ENCODE measurements at regions not wholly inside any gene's neighbourhood (a gene's known extent, or its start where the extent isn't known, plus 50 kb on each side); places are given as distances from the start of the nearest gene placed in this dataset.

GRCh38 chr7:67821116-67821515, 824.5 kb downstream of the TYW1 start:
- H3K27me3 ChIP-seq (ENCODE audit: insufficient read depth, low read length) = no peaks in the 10 kb centered on the region
- no peaks in the 10 kb centered on the region for H3K4me1 ChIP-seq (ENCODE audit: insufficient read depth, low read length)
- no peak overlapping the region for H3K27ac ChIP-seq (ENCODE audit: low read length)
- H3K9me3 ChIP-seq (ENCODE audit: insufficient read depth, low read depth, low read length) = no peaks in the 10 kb centered on the region
- no peaks in the 10 kb centered on the region for H3K36me3 ChIP-seq (ENCODE audit: insufficient read depth, low read depth, low read length)
- no peak overlapping the region for H3K9ac ChIP-seq (ENCODE audit: low read depth, low read length)
- no peak overlapping the region for H3K4me3 ChIP-seq (ENCODE audit: low read length)

GRCh38 chr7:67823345-67823744, 826.7 kb downstream of the TYW1 start:
- no peaks in the 10 kb centered on the region for H3K9me3 ChIP-seq (ENCODE audit: insufficient read depth, low read depth, low read length)
- H3K27ac ChIP-seq (ENCODE audit: low read length) = no peak overlapping the region
- H3K4me3 ChIP-seq (ENCODE audit: low read length) = no peak overlapping the region
- H3K4me1 ChIP-seq (ENCODE audit: insufficient read depth, low read length) = no peaks in the 10 kb centered on the region
- H3K36me3 ChIP-seq (ENCODE audit: insufficient read depth, low read depth, low read length) = no peaks in the 10 kb centered on the region
- no peaks in the 10 kb centered on the region for H3K27me3 ChIP-seq (ENCODE audit: insufficient read depth, low read length)
- no peak overlapping the region for H3K9ac ChIP-seq (ENCODE audit: low read depth, low read length)

DNA sequence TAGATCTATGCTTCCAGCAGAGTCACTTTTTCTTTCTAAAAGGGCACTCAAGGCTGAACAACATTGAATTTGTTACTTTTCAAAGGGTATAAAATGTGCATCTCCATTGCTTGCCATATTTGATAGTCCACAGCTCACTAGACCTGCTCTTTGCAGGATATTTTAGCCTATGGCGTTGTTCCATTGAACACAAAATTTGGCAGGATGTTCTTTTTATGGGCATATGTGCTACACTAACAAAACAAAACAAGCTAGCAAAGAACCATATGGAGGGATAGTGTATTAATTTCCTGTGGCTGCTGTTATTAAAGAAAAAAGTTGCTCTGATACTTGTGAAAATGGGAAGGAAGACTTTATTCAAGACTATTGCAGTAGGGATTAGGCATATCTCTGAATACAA, 828.7 kb downstream of the TYW1 start:
- Histone ChIP-seq H3K27ac (ENCODE audit: low read length) (no peak overlapping the region), H3K4me3 (ENCODE audit: low read length) (no peak overlapping the region), H3K9me3 (ENCODE audit: insufficient read depth, low read depth, low read length) (no peaks in the 10 kb centered on the region), H3K36me3 (ENCODE audit: insufficient read depth, low read depth, low read length) (no peaks in the 10 kb centered on the region), H3K4me1 (ENCODE audit: insufficient read depth, low read length) (no peaks in the 10 kb centered on the region), H3K27me3 (ENCODE audit: insufficient read depth, low read length) (no peaks in the 10 kb centered on the region), H3K9ac (ENCODE audit: low read depth, low read length) (no peak overlapping the region)

GRCh38 chr7:67841896-67842295, 845.3 kb downstream of the TYW1 start:
- no peak overlapping the region for H3K9ac ChIP-seq (ENCODE audit: low read depth, low read length)
- no peaks in the 10 kb centered on the region; the same call in 1 of the 2 replicates for H3K9me3 ChIP-seq (ENCODE audit: insufficient read depth, low read depth, low read length)
- H3K4me3 ChIP-seq (ENCODE audit: low read length) = no peak overlapping the region
- H3K36me3 ChIP-seq (ENCODE audit: insufficient read depth, low read depth, low read length) = no peaks in the 10 kb centered on the region
- no peaks in the 10 kb centered on the region for H3K27me3 ChIP-seq (ENCODE audit: insufficient read depth, low read length)
- H3K27ac ChIP-seq (ENCODE audit: low read length) = no peak overlapping the region
- no peaks in the 10 kb centered on the region for H3K4me1 ChIP-seq (ENCODE audit: insufficient read depth, low read length)

- no peaks in the 10 kb centered on the region; the same call in 1 of the 2 replicates for H3K9me3 ChIP-seq (ENCODE audit: insufficient read depth, low read depth, low read length)
- no peak overlapping the region for H3K4me3 ChIP-seq (ENCODE audit: low read length)
- H3K9ac ChIP-seq (ENCODE audit: low read depth, low read length) = no peak overlapping the region
- H3K36me3 ChIP-seq (ENCODE audit: insufficient read depth, low read depth, low read length) = no peaks in the 10 kb centered on the region
- no peak overlapping the region for H3K27ac ChIP-seq (ENCODE audit: low read length)
- no peaks in the 10 kb centered on the region for H3K27me3 ChIP-seq (ENCODE audit: insufficient read depth, low read length)
- no peaks in the 10 kb centered on the region for H3K4me1 ChIP-seq (ENCODE audit: insufficient read depth, low read length)
Measured at GRCh38 chr7:67842571-67842970, 845.9 kb downstream of the TYW1 start.

DNA sequence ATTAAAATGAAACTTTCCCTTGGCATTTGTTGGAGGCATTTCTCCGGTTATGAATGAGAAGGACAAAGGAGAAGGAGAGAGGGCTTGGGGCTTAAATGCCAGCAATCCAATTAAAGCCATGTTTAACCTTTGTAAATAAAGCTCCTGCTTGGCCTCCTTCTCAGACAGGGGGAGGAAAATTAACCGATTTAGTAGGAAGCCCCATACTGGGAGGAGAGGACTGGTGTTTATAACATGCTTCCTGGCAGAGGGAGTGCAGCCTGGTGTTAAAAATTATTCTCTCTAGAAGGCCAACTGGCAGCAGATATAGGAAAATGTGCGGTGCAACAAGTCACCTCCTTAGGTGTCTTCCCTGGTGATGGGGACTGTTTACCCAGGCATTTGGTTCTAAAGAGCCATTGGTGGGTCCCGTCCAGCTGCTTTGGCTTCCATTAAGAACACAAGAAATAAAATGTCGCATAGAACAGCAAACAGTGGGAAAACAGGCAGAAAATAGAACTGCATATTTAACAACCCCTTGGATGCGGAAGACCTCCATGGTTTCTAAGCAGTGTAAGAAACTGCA, 846.5 kb downstream of the TYW1 start:
- Histone ChIP-seq H3K9me3 (ENCODE audit: insufficient read depth, low read depth, low read length) (no peaks in the 10 kb centered on the region; the same call in 1 of the 2 replicates), H3K4me3 (ENCODE audit: low read length) (no peak overlapping the region), H3K4me1 (ENCODE audit: insufficient read depth, low read length) (no peaks in the 10 kb centered on the region), H3K27me3 (ENCODE audit: insufficient read depth, low read length) (no peaks in the 10 kb centered on the region), H3K9ac (ENCODE audit: low read depth, low read length) (no peak overlapping the region), H3K36me3 (ENCODE audit: insufficient read depth, low read depth, low read length) (no peaks in the 10 kb centered on the region), H3K27ac (ENCODE audit: low read length) (no peak overlapping the region)

DNA sequence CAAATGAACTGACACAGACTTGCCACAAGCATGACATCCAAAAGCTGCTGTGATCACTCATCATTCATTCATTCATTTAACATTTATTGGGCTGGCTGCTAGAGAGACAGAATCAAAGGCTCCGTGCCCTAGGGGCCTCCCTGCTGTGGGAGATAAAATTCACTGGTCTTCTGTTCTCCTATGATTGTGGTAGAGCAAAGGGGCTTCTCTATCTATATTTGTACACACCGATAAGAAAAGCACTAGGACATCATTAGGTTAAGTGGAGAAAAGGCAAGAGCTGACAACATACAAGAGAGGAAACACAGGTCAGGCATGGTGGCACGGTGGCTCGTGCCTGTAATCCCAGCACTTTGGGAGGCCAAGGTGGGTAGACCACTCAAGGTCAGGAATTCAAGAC, 847.0 kb downstream of the TYW1 start:
- Histone ChIP-seq H3K27me3 (ENCODE audit: insufficient read depth, low read length) (no peaks in the 10 kb centered on the region), H3K4me1 (ENCODE audit: insufficient read depth, low read length) (no peaks in the 10 kb centered on the region), H3K27ac (ENCODE audit: low read length) (no peak overlapping the region), H3K36me3 (ENCODE audit: insufficient read depth, low read depth, low read length) (no peaks in the 10 kb centered on the region), H3K9me3 (ENCODE audit: insufficient read depth, low read depth, low read length) (no peaks in the 10 kb centered on the region; the same call in 1 of the 2 replicates), H3K4me3 (ENCODE audit: low read length) (no peak overlapping the region), H3K9ac (ENCODE audit: low read depth, low read length) (no peak overlapping the region)

GRCh38 chr7:67847092-67847787, 850.6 kb downstream of the TYW1 start:
- Histone ChIP-seq H3K4me1 (ENCODE audit: insufficient read depth, low read length) (no peaks in the 10 kb centered on the region), H3K27me3 (ENCODE audit: insufficient read depth, low read length) (no peaks in the 10 kb centered on the region), H3K36me3 (ENCODE audit: insufficient read depth, low read depth, low read length) (no peaks in the 10 kb centered on the region), H3K9ac (ENCODE audit: low read depth, low read length) (no peak overlapping the region), H3K27ac (ENCODE audit: low read length) (no peak overlapping the region), H3K4me3 (ENCODE audit: low read length) (no peak overlapping the region), H3K9me3 (ENCODE audit: insufficient read depth, low read depth, low read length) (no peaks in the 10 kb centered on the region)

DNA sequence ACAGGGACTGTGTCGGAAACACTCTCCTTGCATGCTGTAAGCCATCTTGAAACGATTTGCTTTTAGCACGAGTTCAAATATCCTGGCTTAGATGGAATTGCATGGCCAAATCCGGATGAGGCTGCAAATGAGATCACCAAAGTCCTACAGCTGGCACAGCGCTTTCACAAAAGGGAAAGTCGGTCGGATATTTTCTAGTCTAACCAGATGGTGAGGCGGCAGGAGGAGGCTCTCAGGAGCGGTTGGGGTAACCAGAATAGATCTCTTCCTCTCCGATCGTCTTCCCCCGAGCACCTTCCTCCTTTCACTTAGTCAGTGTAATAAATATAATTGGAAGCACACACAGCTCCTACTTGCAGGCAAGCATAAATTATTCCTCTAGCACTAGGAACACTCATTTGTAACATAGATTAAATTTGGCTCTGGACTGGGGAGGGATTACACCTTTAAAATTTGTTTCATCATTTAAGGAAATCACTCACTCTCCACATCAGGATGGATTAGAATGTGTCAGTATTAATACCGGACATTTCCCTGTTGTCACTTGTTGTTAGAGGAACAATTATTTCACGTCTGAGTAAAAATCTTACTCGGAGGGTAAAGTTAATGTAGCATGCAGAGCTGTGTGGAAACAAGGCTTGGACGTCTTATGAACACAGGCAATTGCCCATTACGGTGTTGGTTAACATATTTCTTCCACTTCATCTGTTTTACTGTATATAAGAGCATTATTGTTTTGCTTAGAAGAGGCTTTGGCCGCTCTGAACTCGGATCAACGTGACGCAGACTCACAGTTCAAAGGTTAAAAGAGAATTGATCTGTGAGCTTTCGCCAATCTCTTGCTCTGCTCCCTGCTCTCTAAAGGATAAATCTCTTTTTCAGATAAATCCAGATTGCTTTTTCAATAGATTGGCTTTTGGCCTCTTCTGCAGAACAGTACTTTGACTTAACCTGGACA, 857.9 kb downstream of the TYW1 start:
- no peaks in the 10 kb centered on the region for H3K27me3 ChIP-seq (ENCODE audit: insufficient read depth, low read length)
- H3K36me3 ChIP-seq (ENCODE audit: insufficient read depth, low read depth, low read length) = no peaks in the 10 kb centered on the region
- H3K9ac ChIP-seq (ENCODE audit: low read depth, low read length) = no peak overlapping the region
- no peak overlapping the region for H3K4me3 ChIP-seq (ENCODE audit: low read length)
- H3K27ac ChIP-seq (ENCODE audit: low read length) = no peak overlapping the region
- H3K9me3 ChIP-seq (ENCODE audit: insufficient read depth, low read depth, low read length) = no peaks in the 10 kb centered on the region
- no peaks in the 10 kb centered on the region for H3K4me1 ChIP-seq (ENCODE audit: insufficient read depth, low read length)

GRCh38 chr7:67855322-67855721, 858.7 kb downstream of the TYW1 start:
- Histone ChIP-seq H3K27ac (ENCODE audit: low read length) (no peak overlapping the region), H3K36me3 (ENCODE audit: insufficient read depth, low read depth, low read length) (no peaks in the 10 kb centered on the region), H3K27me3 (ENCODE audit: insufficient read depth, low read length) (no peaks in the 10 kb centered on the region), H3K9me3 (ENCODE audit: insufficient read depth, low read depth, low read length) (no peaks in the 10 kb centered on the region), H3K9ac (ENCODE audit: low read depth, low read length) (no peak overlapping the region), H3K4me1 (ENCODE audit: insufficient read depth, low read length) (no peaks in the 10 kb centered on the region), H3K4me3 (ENCODE audit: low read length) (no peak overlapping the region)

GRCh38 chr7:67856046-67856445, 859.4 kb downstream of the TYW1 start:
- H3K4me3 ChIP-seq (ENCODE audit: low read length) = no peak overlapping the region
- H3K36me3 ChIP-seq (ENCODE audit: insufficient read depth, low read depth, low read length) = no peaks in the 10 kb centered on the region
- H3K27ac ChIP-seq (ENCODE audit: low read length) = no peak overlapping the region
- H3K9ac ChIP-seq (ENCODE audit: low read depth, low read length) = no peak overlapping the region
- no peaks in the 10 kb centered on the region for H3K9me3 ChIP-seq (ENCODE audit: insufficient read depth, low read depth, low read length)
- H3K27me3 ChIP-seq (ENCODE audit: insufficient read depth, low read length) = no peaks in the 10 kb centered on the region
- H3K4me1 ChIP-seq (ENCODE audit: insufficient read depth, low read length) = no peaks in the 10 kb centered on the region

Data from iPS-20b (cell line).